ENCODE measurements at regions not wholly inside any gene's neighbourhood (a gene's known extent, or its start where the extent isn't known, plus 50 kb on each side); places are given as distances from the start of the nearest gene placed in this dataset.

DNA sequence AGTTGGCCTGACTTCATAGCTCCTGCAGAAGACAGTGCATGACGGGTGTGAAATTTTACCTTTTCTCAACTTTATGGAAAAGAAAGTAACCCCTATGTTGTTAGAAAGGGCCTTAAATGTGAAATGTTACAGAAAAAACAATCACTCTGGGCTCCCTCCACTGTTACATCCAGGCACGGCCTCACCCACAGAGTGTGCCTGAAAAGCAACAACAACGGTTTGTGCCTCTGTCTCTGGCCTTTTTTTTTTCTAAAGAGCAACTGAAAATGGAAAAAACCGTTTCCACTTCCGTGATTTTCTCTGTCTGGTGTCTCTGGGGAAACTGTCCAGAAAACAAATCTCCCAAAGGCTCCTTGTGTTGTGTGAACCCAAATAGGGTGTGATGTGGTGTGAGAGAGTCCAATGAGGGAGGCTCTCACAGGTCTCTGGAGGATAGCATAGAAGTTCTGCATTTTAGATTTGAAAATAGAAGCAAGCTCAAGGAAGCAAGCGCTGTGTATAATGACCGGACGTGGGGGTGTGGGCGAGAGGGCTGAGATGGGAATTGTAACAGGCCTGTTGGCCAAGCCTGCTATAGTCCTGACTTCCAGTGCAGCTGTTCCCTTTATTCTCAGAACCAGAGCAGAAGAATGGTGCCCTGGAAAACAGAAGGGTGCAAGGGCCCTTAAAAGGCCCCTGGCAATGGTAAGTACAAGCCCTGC, 221.8 kb upstream of the TUT7 start:
- H3K27ac ChIP-seq (ENCODE audit: low read depth, low read length), result no peak overlapping the region
- FAIRE-seq (no peak), DNase-seq (ENCODE audit: low read depth) (no peak)
- H4K20me1 ChIP-seq (ENCODE audit: insufficient read depth, low read length), result no peaks in the 10 kb centered on the region
- no peak overlapping the region for H3K9ac ChIP-seq (ENCODE audit: low read length)
- Mint-ChIP-seq H3K4me3 (ENCODE audit: unreplicated experiment) (no peak overlapping the region), H3K4me1 (ENCODE audit: low read depth, unreplicated experiment) (no peaks in the 10 kb centered on the region), H3K27ac (ENCODE audit: unreplicated experiment) (no peak overlapping the region), H3K36me3 (ENCODE audit: low read depth, unreplicated experiment) (no peaks in the 10 kb centered on the region), H3K27me3 (ENCODE audit: low read depth, unreplicated experiment) (peaks cover 18% of the 10 kb centered on the region), H3K9me3 (ENCODE audit: unreplicated experiment) (peaks cover 6% of the 10 kb centered on the region)
- no peaks in the 10 kb centered on the region for H3K4me1 ChIP-seq (ENCODE audit: insufficient read depth, low read length)
- H3K4me3 ChIP-seq (ENCODE audit: insufficient read depth, low read depth, low read length), result no peak overlapping the region
- no peak for TF ChIP-seq EZH2 (IDR thresholded peaks at IDR 0.05; ENCODE audit: insufficient read depth, low read length)
- TF ChIP-seq, protein P1, sequence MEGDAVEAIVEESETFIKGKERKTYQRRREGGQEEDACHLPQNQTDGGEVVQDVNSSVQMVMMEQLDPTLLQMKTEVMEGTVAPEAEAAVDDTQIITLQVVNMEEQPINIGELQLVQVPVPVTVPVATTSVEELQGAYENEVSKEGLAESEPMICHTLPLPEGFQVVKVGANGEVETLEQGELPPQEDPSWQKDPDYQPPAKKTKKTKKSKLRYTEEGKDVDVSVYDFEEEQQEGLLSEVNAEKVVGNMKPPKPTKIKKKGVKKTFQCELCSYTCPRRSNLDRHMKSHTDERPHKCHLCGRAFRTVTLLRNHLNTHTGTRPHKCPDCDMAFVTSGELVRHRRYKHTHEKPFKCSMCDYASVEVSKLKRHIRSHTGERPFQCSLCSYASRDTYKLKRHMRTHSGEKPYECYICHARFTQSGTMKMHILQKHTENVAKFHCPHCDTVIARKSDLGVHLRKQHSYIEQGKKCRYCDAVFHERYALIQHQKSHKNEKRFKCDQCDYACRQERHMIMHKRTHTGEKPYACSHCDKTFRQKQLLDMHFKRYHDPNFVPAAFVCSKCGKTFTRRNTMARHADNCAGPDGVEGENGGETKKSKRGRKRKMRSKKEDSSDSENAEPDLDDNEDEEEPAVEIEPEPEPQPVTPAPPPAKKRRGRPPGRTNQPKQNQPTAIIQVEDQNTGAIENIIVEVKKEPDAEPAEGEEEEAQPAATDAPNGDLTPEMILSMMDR (IDR thresholded peaks at IDR 0.05; ENCODE audit: insufficient read depth, low read depth, low read length), result no peak
- no peak overlapping the region for H3K4me2 ChIP-seq (ENCODE audit: low read length)
- no peaks in the 10 kb centered on the region for H3K36me3 ChIP-seq (ENCODE audit: insufficient read depth, low read length)
- no peaks in the 10 kb centered on the region for H3K79me2 ChIP-seq (ENCODE audit: insufficient read depth, low read length)
- H3K9me3 ChIP-seq (ENCODE audit: insufficient read depth, low read depth, low read length), result no peaks in the 10 kb centered on the region
- no peak overlapping the region for H2AFZ ChIP-seq (ENCODE audit: low read depth, low read length)
- no peaks in the 10 kb centered on the region for H3K27me3 ChIP-seq (ENCODE audit: insufficient read depth, low read length)

DNA sequence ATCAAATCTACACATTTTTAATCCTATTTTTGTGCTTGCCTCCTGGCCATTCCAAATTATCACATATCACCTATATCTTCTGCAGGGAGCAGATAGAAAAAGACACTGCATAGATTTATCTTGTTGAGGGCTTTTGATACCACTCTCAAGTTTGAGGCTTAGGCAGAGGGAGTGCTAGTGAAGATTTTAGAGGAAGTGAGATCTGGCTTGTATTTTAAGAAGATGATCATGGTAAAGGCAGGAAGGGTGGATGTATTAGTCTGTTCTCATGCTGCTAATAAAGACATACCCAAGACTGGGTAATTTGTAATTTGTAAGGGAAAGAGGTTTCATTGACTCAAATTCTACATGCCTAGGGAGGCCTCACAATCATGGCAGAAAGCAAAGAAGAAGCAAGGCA, 220.9 kb upstream of the TUT7 start:
- no peak overlapping the region for H2AFZ ChIP-seq (ENCODE audit: low read depth, low read length)
- Mint-ChIP-seq H3K9me3 (ENCODE audit: unreplicated experiment) (peaks cover 5% of the 10 kb centered on the region), H3K27me3 (ENCODE audit: low read depth, unreplicated experiment) (peaks cover 18% of the 10 kb centered on the region), H3K4me1 (ENCODE audit: low read depth, unreplicated experiment) (no peaks in the 10 kb centered on the region), H3K36me3 (ENCODE audit: low read depth, unreplicated experiment) (no peaks in the 10 kb centered on the region), H3K27ac (ENCODE audit: unreplicated experiment) (no peak overlapping the region), H3K4me3 (ENCODE audit: unreplicated experiment) (no peak overlapping the region)
- H3K9me3 ChIP-seq (ENCODE audit: insufficient read depth, low read depth, low read length), result no peaks in the 10 kb centered on the region
- H3K79me2 ChIP-seq (ENCODE audit: insufficient read depth, low read length), result no peaks in the 10 kb centered on the region
- no peak overlapping the region for H3K27ac ChIP-seq (ENCODE audit: low read depth, low read length)
- no peak overlapping the region for H3K4me3 ChIP-seq (ENCODE audit: insufficient read depth, low read depth, low read length)
- no peak overlapping the region for H3K4me2 ChIP-seq (ENCODE audit: low read length)
- TF ChIP-seq, protein P1 (IDR thresholded peaks at IDR 0.05; ENCODE audit: insufficient read depth, low read depth, low read length), result no peak
- TF ChIP-seq EZH2 (IDR thresholded peaks at IDR 0.05; ENCODE audit: insufficient read depth, low read length), result no peak
- no peaks in the 10 kb centered on the region for H3K36me3 ChIP-seq (ENCODE audit: insufficient read depth, low read length)
- DNase-seq (ENCODE audit: low read depth) (no peak), FAIRE-seq (no peak)
- no peaks in the 10 kb centered on the region for H3K4me1 ChIP-seq (ENCODE audit: insufficient read depth, low read length)
- H3K27me3 ChIP-seq (ENCODE audit: insufficient read depth, low read length), result no peaks in the 10 kb centered on the region
- no peak overlapping the region for H3K9ac ChIP-seq (ENCODE audit: low read length)
- no peaks in the 10 kb centered on the region for H4K20me1 ChIP-seq (ENCODE audit: insufficient read depth, low read length)

DNA sequence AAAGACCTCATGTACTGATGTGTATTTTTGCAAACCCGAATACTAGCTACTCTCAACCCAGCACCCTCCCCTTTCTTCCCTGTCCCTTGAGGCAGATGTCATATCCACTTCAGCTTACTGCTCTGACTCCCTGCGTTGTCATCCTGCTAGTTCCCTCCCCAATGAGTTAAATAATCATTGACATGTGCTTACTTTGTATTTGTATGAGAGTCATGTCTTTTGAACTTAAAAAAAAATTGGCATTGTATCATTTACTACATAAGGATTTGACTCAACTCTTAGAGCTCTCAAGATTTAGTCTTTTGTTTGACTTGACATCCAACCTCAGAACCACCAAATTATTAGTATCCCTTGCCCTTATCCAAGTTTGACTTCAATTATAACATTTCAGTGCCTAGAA, 219.7 kb upstream of the TUT7 start:
- Mint-ChIP-seq H3K27me3 (ENCODE audit: low read depth, unreplicated experiment) (peaks cover 16% of the 10 kb centered on the region), H3K4me1 (ENCODE audit: low read depth, unreplicated experiment) (no peaks in the 10 kb centered on the region), H3K9me3 (ENCODE audit: unreplicated experiment) (peaks cover 6% of the 10 kb centered on the region), H3K4me3 (ENCODE audit: unreplicated experiment) (no peak overlapping the region), H3K27ac (ENCODE audit: unreplicated experiment) (no peak overlapping the region), H3K36me3 (ENCODE audit: low read depth, unreplicated experiment) (no peaks in the 10 kb centered on the region)
- no peak for FAIRE-seq
- DNase-seq (ENCODE audit: low read depth), result no peak
- Histone ChIP-seq H3K9me3 (ENCODE audit: insufficient read depth, low read depth, low read length) (no peaks in the 10 kb centered on the region), H3K4me1 (ENCODE audit: insufficient read depth, low read length) (no peaks in the 10 kb centered on the region), H3K36me3 (ENCODE audit: insufficient read depth, low read length) (no peaks in the 10 kb centered on the region), H3K4me2 (ENCODE audit: low read length) (no peak overlapping the region), H3K79me2 (ENCODE audit: insufficient read depth, low read length) (no peaks in the 10 kb centered on the region), H3K9ac (ENCODE audit: low read length) (no peak overlapping the region), H3K27me3 (ENCODE audit: insufficient read depth, low read length) (no peaks in the 10 kb centered on the region), H3K27ac (ENCODE audit: low read depth, low read length) (no peak overlapping the region), H2AFZ (ENCODE audit: low read depth, low read length) (no peak overlapping the region), H4K20me1 (ENCODE audit: insufficient read depth, low read length) (no peaks in the 10 kb centered on the region), H3K4me3 (ENCODE audit: insufficient read depth, low read depth, low read length) (no peak overlapping the region)
- TF ChIP-seq EZH2 (IDR thresholded peaks at IDR 0.05; ENCODE audit: insufficient read depth, low read length), result no peak
- TF ChIP-seq, protein P1 (IDR thresholded peaks at IDR 0.05; ENCODE audit: insufficient read depth, low read depth, low read length), result no peak

Measured in astrocyte (in vitro differentiated cells and primary cell).